AG09319 (cell line): ENCODE measurements at regions not wholly inside any gene's neighbourhood (a gene's known extent, or its start where the extent isn't known, plus 50 kb on each side); places are given as distances from the start of the nearest gene placed in this dataset.

ENCODE experiments used
- DNase-seq: peaks from one replicate; pipeline ENCODE4 v3.0.0-alpha.2; 2010; ENCODE audit warnings: low read depth; ENCODE audit errors: extremely low read depth
- TF ChIP-seq, protein P1 (sequence below): IDR thresholded peaks from 2 replicates; pipeline ENCODE4 v1.5.1; 2011; ENCODE audit warnings: low read depth, mild to moderate bottlenecking, inconsistent platforms, low read length, moderate library complexity

DNA sequence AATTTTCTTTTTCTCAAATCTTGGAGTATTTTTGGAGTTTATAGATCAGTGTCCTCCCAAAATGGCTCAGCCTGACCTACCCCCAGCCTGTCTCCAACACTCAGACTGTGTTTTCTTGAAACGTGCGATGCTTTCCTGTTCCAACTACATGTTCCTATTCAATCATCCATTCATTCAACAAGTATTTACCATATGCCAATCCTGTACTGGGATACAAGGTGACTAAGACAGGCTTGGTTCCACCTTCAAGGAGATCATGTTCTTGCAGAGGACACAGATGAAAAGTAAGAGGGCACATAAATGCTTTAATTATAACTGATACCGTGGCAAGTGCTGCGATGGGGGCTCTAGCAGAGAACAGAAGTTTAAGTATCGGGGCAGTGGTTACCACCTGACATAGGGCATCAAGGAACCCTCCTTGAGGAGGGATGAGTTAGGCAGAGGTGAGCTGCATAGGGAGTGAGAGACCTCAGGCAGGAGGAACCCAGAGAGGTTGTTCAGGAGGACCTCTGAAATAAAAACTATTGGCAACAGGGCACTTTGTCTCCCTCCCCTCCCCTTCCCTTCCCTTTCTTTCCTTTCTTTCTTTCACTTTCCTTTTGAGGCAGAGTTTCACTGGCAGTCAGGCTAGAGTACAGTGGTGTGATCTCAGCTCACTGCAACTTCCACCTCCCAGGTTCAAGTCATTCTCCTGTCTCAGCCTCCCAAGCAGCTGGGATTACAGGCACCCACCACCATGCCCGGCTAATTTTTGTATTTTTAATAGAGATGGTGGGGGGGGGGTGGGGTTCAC is 469.0 kb downstream of the EPHA4 start:
- TF ChIP-seq, protein P1, sequence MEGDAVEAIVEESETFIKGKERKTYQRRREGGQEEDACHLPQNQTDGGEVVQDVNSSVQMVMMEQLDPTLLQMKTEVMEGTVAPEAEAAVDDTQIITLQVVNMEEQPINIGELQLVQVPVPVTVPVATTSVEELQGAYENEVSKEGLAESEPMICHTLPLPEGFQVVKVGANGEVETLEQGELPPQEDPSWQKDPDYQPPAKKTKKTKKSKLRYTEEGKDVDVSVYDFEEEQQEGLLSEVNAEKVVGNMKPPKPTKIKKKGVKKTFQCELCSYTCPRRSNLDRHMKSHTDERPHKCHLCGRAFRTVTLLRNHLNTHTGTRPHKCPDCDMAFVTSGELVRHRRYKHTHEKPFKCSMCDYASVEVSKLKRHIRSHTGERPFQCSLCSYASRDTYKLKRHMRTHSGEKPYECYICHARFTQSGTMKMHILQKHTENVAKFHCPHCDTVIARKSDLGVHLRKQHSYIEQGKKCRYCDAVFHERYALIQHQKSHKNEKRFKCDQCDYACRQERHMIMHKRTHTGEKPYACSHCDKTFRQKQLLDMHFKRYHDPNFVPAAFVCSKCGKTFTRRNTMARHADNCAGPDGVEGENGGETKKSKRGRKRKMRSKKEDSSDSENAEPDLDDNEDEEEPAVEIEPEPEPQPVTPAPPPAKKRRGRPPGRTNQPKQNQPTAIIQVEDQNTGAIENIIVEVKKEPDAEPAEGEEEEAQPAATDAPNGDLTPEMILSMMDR, result no peak
- no peak for DNase-seq

DNA sequence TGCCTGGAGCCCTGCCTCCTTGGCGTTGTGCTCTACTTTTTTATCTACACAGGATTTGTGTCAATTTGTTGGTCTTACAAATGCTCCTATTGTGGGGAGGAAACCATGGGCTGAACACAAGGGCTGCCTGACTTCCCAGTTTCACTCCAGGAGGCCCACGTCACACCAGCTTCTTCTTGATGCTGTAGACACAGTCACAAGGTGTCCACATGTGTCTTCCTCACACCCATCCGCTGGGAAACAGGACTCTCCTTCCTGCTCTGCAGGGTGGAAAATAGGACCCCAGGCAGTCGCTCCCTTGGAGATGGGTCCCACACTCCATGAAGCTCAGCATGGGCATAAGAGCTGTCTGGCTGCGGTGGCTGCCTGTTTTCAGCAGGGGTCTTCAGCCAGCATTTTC is 468.2 kb downstream of the EPHA4 start:
- DNase-seq, result no peak

DNA sequence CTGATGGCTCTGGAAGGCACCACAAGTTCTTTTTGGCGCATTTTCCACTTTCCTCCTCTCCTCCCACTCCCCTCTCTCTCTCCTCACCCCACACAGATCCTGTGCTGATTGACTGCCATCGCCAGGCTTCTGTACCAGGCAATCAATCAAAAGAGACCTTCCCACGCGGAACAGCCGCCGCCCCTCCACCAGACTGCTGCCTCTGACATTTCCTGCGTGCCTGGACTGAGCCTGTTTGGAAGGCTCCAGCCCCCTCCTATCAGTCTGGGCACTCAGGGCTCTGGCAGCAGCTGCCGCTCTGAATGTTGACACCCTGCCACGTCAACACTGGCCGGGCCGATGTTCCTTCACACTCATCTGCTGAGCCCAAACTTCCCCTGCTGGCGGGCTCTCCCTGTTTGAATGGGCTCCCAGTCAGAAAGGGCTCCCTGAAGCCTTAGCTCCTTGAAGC is 467.7 kb downstream of the EPHA4 start:
- DNase-seq, result no peak
- TF ChIP-seq, protein P1, result peak; percentile 5

More for the DNA sequence above, 468.2 kb downstream of the EPHA4 start:
- TF ChIP-seq, protein P1, result no peak

DNA sequence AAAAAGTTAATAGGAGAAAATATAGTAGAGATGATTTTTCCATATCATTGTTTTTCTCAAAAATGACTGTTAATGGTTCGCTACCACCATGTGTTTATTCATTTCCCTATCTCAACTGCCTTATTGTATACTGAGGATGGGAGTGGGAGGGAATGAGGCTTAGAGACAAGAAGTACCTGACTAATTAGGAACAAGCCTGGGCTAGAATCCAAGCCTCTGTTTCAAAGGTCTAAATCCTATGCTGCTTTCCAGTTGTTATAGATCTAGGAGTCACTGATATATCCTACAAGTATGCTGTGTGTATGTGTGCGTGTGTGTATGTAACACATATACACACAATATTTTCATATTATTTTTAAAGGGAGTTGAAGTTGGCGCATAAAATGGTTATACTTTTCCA is 465.9 kb downstream of the EPHA4 start:
- TF ChIP-seq, protein P1, result no peak
- no peak for DNase-seq

DNA sequence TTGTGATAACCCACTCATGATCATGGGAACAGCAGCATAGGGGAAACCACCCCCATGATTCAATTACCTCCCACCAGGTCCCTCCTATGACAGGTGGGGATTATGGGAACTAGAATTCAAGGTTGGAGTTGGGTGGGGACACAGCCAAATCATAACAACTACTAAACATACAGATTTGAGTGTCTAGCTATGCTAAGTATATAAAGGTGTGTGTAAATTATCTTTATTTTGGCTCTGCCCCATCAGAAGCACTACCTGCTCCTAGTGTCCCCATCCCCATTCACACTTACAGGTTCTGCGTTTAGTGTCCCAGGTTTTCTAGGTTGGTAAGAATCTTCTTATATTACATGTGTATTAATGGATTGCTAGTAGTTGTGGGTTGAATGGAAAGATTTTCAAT is 464.7 kb downstream of the EPHA4 start:
- TF ChIP-seq, protein P1, result no peak
- no peak for DNase-seq

DNA sequence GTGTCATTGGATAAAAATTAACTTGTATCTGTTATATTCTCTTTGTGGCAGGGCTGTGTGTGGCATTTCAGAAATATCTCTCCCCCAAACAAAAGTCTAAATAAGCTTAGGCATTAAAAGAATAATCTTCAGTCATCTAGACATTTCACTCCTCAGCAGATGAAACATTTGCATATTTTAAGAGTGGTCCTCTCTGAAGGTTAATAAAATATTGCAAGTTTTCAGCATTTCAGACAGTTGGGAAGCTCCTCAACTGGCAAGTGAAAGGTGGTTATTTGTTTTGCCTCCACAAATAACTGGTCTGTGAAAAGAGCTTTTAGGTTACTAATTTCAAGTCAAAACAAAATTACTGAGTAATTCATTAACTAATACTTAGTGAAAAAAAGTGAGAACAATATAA is 462.6 kb downstream of the EPHA4 start:
- no peak for DNase-seq
- TF ChIP-seq, protein P1, result no peak

DNA sequence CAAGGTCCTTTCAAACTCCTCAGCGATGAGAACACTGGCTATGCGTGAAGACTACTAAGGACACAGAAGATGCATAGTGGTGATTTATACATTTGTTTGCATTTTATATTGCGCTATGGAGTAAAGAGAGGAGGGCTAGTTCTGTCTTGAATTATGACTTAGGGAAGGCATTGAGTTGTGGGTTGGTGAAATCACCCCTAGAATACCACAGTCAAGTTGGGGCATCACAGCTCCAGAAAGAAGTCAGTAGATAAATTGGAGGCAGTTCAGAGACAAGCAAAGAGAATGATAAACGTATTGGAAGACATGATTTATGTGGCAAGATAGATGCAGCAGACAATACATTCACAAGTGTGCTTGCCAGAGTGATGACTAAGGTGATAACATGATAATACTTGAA is 460.4 kb downstream of the EPHA4 start:
- TF ChIP-seq, protein P1, result no peak
- DNase-seq, result no peak
